HG02840 (cell line): ENCODE measurements at regions not wholly inside any gene's neighbourhood (a gene's known extent, or its start where the extent isn't known, plus 50 kb on each side); places are given as distances from the start of the nearest gene placed in this dataset.

ENCODE experiments used
- ATAC-seq: cut with Tn5 transposase; IDR thresholded peaks from one replicate; pipeline ENCODE4 v1.9.1; 2021; ENCODE audit warnings: mild to moderate bottlenecking, moderate library complexity, moderate number of reproducible peaks; ENCODE audit not compliant: unreplicated experiment, low FRiP score

DNA sequence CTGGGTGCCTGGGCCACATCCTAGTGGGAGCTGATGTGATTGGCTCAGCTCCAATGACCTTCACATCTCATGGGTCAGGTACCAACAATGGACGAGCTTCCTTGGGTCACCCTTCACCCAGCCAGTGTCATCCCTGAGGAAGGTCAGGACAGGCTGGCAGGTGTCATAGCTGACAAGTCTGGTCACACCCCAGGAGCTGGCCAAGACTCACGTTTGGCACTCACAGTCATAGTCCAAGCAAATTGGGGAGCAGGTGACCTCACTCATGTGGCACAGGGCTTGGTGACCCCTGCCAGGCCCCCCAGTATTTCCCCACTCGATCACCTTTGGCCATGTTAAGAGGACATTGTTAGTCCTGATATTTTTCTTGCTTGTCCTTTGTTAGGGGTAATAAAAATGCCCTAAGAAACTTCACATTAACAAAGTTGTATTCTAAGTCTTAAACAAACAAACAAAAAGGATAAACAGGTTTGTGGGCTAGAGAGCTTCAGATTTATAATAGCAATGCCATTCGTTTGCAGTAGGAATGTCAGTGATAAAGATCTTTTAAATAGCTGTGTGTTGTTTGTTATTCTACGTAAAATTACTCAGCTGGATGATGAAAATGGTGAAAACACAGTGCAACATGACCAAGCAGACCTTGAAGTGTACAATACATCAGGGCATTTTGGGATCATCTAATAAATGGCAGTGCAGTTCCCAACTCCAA is 79.5 kb upstream of the POMGNT2 start:
- ATAC-seq = no peak

DNA sequence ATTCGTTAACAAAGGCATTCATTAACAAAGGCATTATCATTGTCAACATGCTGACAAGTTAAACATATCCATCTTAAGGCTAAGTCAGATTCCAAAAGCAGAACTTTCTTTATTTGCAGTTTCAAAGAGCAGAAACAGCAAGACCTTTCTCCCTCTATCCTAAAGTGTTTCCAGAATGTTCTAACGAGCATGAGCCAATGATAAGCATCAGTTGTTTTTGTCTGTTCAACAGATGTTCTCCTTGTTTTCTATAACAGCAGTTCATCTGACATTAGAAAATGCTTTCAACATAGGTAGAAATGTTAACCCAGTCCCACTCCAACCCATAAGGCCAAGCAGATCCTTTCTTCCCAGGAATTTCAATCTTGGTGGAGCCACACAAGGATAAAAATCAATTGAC is 77.6 kb upstream of the POMGNT2 start:
- no peak for ATAC-seq

DNA sequence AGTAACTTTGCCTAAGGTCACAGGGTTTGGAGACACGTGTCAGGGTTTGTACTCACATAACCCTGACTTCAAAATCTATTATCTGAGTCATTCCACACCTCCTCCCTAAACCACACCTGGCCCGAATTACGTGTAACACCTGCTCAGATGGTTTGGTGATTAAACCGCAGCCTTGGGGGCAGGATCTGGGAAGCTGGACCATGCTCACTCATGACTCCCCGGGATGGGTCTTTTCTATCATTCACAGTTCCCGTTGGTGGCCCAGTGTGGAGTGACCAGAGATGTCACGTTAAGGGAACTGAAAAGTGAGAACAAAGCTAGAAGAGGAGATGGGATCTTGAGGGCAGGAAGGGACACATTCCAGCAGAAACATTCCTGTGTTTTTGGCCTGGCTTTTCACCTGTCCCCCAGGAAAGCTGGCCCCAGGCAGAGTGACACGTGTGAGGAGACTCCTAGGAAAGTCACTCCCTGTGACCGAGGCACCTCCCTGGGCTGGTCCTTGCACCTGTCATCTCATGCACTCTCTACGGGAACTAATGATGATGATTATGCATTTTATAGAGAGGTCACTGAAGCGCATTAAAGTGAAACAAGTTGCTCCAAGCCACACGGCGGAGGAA is 75.4 kb upstream of the POMGNT2 start:
- no peak for ATAC-seq

DNA sequence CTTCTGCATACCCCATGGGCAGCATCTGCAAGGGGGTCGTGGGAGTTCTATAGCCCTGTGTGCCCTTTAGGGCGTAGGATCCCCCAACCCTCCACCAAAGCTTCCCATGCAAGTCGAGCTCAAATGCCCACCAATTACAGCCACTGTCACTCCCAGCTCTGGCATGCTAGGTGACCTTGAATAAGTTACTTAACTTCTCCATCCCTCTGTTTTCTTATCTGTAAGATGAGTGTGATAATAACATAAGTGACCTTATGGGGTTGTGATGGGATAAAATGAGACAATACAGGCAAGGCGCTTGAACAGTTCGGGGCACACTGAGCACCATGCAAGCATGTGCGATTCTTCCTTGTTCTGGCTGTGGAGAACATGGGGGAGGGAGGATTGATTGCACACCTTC is 74.8 kb upstream of the POMGNT2 start:
- no peak for ATAC-seq

DNA sequence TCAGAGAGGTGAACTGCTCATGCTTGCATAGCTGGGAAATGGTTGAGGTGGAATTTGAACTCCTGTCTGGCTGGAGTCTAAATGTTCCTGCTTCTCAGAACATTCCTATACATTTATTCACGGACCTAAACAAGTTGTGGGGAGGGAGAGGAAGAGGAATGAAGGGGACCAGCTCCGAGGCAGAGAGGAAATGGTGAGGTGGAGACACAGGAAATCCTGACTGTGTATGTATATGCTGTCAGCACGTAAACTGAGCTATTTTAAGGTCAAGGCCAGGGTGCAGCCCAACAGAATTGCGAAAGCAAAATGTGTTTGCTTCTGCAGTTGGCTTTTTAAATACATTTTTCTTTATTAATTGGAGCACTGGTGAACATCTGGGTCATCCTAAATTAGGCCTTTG is 74.1 kb upstream of the POMGNT2 start:
- peak; percentile 51 for ATAC-seq

DNA sequence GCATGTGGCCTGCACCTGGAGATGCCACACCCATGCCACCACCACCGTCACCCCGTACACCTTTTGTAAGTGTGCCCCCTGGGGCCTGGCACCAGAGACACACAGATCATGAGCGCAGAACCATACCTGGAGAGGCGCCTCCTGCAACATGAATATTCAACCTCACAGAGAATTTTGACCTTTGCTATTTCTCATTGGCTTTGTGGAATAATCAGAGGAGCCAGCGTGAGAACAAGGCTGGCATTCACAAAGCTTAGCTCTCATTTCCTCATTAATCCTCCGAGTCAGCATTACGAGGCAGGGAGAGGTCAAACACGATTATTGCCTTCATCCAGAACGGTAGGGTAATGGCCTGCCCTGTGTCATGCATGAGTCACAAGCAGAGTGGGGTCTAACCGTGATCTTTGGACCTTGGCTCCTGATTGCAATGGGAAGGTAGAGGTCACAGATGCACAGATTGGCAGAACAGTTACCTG is 73.0 kb upstream of the POMGNT2 start:
- ATAC-seq = no peak

DNA sequence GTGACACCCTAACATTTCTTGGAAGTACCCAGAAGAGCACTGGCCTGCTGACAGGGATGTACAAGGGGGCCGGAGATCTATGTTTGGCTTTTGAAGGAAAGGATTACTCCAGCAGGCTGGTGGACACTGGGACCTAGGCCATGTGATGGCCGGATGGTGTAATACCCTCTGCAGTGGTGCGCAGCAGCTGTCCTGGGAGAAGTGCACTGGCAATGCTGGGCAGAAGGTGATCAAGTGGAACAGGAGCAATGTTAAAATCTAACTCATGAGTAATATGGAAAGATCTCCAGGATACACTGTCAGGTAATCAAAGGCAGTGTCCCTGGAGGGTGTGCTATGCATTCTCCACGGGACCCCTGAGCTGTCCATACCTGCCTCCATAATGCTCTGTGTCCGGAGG is 71.2 kb upstream of the POMGNT2 start:
- ATAC-seq = no peak

DNA sequence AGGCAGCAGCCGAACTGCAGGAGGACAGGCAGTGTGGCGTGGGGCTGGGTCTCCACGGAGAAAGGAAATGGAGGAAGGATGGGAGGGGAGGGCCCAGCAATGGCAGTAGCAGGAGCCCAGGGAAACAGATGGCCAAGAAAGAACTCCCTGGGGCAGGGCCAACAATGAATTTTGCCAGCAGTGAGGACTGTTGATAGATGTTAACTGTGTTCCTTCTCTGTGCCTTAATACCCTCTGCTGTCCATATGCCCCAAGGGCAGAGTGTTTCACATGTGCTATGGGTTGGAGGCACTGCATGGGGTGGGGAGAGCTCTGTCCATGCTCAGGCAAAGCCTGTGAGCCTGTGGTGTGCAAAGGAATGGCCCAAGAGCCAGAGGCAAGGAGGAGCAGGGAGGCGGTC is 70.8 kb upstream of the POMGNT2 start:
- ATAC-seq = no peak

DNA sequence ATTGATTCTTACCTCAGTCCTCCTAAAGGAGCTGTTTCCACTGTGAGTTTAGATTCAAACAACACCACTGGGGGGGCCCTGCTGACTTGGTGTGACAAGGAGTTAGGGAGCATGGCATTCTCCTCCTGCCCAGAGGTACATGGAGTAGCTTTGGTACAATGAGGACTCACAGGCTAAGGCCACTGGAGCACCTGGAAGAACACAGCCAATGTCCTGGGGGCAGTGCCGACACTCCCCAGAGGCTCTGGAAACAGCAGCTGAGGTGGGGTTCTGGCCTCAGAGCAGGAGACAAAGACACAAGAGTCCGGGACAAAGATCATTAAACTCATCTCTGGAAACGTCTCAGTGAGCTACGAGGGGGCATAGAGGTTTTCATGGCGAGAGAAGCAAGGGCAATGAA is 69.7 kb upstream of the POMGNT2 start:
- ATAC-seq = no peak

DNA sequence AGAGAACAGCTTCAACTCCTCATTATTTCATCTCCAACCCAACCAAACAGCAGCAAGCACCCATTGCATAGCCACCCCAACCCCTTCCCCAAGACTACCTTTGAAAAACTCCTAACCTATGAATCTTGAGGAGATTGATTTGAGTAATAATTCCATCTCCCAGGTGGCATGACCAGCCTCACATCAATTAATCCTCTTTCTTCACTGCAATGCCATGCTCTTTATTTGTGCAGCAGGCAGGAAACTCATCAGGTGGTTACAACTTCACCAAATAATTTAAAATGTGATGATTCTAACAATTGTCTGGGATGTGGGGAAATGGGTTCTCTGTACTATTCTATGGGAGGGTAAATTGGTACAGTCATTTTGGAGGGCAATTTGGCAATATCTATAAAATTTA is 68.1 kb upstream of the POMGNT2 start:
- ATAC-seq = no peak

DNA sequence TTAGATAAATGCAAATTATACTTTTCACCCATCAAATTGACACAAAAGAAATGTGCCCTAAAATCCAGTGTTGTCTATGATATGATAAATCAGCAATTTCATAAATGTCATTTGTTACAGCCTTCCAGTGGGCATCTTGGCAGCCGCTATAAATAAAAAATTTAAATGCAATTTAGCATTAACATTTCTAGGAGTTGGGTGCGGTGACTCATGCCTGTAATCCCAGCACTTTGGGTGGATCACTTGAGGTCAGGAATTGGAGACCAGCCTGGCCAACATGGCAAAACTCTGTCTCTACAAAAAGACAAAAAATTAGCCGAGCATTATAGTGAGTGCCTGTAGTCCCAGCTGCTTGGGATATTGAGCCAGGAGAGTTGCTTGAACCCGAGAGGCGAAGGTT is 65.9 kb upstream of the POMGNT2 start:
- no peak for ATAC-seq

DNA sequence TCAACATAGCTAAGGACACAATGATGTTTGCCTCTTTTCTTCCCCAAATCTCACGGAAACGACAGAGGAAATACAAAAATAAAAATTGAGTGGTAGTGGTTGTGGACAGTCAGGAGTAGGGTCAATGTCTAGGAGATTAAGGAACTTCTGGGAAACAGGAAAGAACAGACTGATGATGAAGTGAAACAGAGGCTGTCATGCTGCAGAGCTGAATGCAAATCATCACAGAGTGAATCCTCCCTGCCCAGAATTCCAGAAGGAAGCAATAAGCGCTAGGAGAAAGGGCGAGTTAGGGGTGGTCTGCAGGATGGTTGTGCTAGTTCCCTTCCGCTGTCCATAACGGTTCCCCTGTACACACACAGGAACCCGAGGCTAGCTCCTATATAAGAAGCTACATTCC is 64.7 kb upstream of the POMGNT2 start:
- ATAC-seq = no peak

DNA sequence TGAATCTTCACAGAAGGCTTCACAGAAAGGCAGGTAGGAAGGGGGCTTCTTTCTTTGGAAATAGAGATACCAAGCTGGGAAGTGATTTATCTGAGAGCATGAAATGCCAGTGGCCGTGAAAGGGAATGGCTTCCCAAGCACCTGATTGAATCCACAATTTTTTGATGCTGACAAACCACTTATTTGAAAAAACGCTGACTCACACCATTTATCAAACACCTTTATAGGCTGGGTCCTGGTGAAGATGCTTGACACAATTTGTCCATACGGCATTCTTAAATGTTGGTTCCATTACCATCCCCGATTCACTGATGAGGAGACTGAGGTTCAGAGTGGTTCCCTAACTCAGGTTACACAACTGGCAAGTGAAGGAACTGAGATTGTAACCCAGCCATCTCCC is 64.1 kb upstream of the POMGNT2 start:
- ATAC-seq = no peak

DNA sequence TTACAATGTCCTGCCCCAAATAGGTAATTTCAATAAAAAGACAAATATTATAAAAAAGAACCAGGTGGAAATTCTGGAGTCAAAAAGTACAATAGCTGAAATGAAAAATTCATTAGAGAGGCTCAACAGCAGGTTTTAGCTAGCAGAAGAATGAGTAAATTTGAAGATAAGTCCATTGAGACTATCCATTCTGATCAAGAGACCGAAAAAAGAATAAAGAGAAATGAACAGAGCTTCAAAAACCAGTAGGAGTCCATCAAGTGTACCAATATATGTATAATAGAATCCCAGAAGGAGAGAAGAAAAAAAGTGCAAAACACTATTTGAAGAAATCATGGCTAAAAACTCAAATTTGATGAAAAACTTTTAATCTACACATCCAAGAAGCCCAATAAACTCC is 60.5 kb upstream of the POMGNT2 start:
- ATAC-seq = no peak

DNA sequence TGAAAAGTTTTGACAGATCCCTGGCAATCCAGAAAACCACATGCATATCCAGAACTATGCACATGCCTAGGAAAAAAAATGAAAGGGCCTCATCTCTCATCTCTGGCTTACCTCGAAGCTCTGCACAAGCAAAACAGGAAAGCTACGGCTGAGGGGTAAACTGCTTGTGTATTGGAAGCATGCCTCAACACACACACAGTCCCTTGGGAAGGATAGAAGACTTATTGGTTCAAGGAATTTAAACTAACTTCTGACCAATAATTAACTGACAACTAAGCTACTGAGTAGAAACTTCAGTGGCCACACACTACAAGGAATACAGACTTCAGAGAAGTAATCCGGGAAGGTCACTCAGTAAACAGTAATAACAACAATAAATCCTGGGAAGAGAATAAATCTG is 59.9 kb upstream of the POMGNT2 start:
- no peak for ATAC-seq

DNA sequence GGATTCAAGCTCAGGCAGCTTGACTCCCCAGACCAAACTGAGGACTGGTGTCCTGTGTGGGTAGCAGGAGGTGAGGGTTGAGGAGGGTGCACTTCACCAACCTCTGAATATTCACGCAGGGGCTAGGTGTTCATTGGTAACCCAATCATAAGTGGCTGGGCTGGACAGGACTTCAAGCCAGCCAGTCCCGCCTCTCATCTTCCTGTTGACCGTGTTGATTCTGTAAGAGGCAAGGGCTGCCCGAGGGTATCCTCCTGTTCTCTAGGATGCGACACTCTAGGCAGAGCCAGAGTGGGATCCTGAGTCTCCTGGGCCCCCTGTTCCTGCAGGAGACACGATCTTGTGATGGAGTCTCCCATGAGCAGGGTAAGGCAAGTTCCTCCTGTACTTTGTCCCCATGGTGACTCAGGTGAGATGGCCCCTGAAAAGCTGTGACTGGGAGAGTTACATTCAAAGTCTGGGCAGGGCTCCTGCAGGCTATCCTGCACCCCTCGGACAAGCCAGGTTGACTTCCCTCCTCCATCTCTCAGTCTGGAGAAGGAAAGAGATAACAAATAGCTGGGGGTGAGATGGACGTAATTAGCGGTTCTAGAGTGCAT is 58.1 kb upstream of the POMGNT2 start:
- no peak for ATAC-seq

DNA sequence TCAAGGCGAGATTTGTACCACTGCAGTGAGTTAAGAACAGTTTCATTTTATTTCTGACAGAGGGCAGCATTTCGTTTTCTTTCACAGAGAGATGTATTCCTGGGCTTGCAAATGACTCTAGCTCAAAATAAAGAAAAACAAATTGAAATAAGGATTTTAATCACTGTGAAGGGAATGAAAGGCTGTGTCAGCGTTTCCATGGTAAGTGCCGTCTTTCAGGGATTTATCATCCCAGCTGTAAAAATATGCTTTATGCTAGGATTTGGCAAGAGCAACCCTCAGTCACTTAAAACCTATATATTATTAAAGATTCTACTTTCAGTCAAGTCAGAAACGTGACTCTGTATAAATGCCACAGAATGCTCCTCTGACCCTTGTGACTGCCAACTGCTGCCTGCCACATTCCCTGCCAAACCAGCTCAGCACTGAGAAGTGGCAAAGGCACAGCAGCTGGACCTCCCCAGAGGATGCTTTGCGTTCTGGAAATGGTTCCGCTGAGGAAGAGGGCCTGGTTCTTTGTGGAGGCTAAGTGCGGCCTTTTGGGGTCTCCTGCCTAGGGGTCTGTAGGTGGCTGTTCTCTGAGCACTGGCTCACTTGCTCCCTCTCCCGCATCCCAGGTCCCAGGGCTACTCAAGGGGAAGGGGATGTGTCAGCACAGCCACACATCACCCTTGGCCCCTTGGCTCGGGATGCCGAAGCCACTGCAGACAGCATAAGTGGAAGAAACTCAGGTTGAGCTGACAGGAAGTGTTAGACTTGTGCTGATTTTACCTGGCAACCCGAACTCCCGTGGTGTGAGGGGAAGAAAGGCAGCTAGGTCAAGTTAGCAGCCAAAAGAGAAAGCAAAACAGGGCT is 56.6 kb upstream of the POMGNT2 start:
- ATAC-seq = no peak

DNA sequence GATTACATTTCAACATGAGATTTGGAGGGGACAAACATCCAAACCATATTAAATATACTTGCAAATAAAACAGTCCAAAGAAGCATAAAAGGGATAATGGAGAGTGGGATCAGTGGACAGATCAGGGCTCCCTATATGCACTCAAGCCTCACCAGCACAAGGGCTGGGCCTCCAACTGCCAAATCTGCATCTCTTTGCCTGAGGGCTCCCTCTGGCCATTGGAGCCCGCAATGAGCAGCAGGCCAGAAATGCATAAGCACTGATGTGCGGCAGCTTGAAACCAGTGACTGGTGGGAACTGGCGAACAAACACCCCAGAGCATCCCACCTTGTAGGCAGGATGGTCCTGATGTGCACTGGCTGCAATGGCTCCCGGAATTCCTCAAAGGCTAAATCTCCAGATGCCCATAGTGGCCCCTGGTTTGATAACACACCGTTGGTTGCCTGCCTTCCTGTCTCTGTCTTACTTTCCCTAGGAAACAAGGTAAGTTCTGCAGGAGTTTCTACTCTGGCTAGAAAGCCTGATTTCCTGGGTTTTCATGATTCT is 55.9 kb upstream of the POMGNT2 start:
- ATAC-seq = no peak

DNA sequence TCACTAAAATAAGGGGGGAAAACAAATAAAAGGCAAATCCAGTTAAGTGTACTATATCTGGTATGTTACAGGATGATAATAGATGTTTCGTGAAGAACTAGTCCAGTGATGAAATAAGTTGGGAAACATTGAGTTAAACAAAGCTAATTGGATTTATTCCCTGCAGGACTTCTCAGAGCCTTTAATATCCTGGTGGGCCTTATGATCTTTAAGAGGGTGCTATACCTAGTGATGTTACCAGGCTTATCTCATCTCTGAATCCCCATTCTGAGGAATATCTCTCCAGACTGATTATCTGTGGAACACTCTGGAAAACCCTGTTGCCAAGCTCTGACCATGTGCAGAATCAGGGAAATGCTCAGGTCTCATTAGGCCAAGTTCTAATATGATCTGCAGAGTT is 54.8 kb upstream of the POMGNT2 start:
- ATAC-seq = no peak

DNA sequence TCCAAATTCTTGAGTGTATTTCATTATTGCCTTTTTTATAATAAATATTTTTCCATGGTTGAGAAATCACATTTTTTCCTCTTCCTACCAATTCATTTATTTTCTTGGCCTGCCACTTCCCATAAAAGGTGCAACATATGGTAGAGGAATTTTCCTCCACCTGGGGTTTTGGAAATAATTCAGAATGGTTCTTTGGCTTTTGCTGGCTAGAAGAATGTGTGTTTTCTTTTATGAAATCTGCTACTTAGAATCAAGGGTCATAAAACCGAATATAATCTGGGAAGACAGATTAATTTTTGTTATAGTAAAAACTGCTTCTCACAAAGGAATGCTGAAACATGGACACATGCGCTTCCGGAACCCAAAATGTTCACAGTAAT is 54.0 kb upstream of the POMGNT2 start:
- no peak for ATAC-seq
